ENCODE measurements at regions not wholly inside any gene's neighbourhood (a gene's known extent, or its start where the extent isn't known, plus 50 kb on each side); places are given as distances from the start of the nearest gene placed in this dataset.

DNA sequence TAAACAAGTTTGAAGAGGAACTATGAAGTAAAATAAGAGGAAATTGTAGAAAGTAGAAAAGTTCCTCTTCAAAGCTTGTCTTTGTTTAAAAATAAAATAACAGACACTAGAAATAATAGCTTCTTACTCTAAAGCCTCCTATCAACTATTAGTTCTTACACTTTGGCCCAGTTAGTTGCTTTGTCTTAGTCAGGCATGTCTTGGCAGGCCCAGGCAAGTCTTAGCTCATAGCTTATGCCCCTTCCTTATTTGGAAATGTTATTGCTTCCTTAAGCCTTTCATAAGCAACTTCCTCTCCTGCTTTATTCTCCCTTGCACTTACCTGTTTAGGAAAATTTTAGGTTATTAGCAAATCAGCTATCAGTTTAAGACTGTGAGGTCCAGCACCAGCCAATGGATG, 950.6 kb upstream of the LRATD1 start:
- Histone ChIP-seq H3K4me2 (ENCODE audit: insufficient read depth, low read length) (no peak overlapping the region), H3K79me2 (ENCODE audit: insufficient read depth, low read length) (no peaks in the 10 kb centered on the region), H3K27me3 (ENCODE audit: insufficient read depth, low read length, poor library complexity) (no peaks in the 10 kb centered on the region), H3K9ac (ENCODE audit: low read depth, low read length) (no peak overlapping the region), H3K4me1 (ENCODE audit: insufficient read depth, low read length) (no peaks in the 10 kb centered on the region), H3K4me3 (ENCODE audit: low read depth in 1 of 2, low read length in 2 of 2) (no peak overlapping the region), H3K9me3 (ENCODE audit: insufficient read depth, low read length, severe bottlenecking) (no peaks in the 10 kb centered on the region), H3K36me3 (ENCODE audit: insufficient read depth, low read length) (no peaks in the 10 kb centered on the region), H3K27ac (ENCODE audit: low read length) (no peak overlapping the region), H4K20me1 (ENCODE audit: insufficient read depth, low read length) (no peaks in the 10 kb centered on the region), H2AFZ (ENCODE audit: low read depth, low read length) (no peak overlapping the region)
- ATAC-seq (ENCODE audit: insufficient read depth, low read depth) = no peak
- no peak for DNase-seq
- no peak for TF ChIP-seq EZH2 (IDR thresholded peaks at IDR 0.05; ENCODE audit: borderline replicate concordance, low read depth, low read length, severe bottlenecking)
- TF ChIP-seq, protein P1, sequence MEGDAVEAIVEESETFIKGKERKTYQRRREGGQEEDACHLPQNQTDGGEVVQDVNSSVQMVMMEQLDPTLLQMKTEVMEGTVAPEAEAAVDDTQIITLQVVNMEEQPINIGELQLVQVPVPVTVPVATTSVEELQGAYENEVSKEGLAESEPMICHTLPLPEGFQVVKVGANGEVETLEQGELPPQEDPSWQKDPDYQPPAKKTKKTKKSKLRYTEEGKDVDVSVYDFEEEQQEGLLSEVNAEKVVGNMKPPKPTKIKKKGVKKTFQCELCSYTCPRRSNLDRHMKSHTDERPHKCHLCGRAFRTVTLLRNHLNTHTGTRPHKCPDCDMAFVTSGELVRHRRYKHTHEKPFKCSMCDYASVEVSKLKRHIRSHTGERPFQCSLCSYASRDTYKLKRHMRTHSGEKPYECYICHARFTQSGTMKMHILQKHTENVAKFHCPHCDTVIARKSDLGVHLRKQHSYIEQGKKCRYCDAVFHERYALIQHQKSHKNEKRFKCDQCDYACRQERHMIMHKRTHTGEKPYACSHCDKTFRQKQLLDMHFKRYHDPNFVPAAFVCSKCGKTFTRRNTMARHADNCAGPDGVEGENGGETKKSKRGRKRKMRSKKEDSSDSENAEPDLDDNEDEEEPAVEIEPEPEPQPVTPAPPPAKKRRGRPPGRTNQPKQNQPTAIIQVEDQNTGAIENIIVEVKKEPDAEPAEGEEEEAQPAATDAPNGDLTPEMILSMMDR (IDR thresholded peaks at IDR 0.05; ENCODE audit: borderline replicate concordance, extremely low read depth, low read length, poor library complexity, severe bottlenecking) = no peak

DNA sequence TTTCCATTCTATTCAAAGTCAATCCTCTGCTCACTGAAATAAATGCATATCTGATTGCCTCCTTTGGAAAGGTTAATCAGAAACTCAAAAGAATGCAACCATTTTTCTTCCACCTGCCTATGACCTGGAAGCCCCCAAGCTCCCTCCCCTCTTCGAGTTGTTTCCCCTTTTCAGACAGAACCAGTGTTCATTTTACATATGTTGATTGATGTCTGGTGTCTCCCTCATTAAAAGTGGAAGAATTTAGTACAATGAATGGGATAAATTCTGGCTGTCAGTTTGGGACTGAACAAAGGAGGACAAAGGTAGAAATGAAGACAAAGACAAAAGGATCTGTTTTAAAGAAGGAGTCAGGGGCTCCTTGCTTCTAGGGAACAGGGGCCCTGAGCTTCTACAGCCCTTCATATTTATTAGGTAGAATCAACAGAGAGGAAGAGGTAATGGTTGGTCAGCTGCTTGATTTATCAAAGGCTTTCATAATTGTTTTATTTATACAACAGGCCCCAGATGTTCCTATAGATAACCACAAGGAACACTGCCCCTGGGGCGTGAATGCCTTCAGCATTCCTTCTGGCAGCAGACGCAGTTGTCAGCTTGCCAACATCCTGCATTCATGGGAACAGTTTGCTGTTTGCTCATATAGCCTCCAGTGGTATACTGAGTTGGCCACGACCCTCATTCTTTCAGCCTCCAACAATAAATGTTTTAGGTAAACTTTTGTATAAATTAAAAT, 949.8 kb upstream of the LRATD1 start:
- no peak overlapping the region for H3K9ac ChIP-seq (ENCODE audit: low read depth, low read length)
- ATAC-seq (ENCODE audit: insufficient read depth, low read depth) (no peak), DNase-seq (no peak)
- no peaks in the 10 kb centered on the region for H4K20me1 ChIP-seq (ENCODE audit: insufficient read depth, low read length)
- H3K27ac ChIP-seq (ENCODE audit: low read length) = no peak overlapping the region
- no peaks in the 10 kb centered on the region for H3K36me3 ChIP-seq (ENCODE audit: insufficient read depth, low read length)
- no peak overlapping the region for H3K4me2 ChIP-seq (ENCODE audit: insufficient read depth, low read length)
- no peaks in the 10 kb centered on the region for H3K27me3 ChIP-seq (ENCODE audit: insufficient read depth, low read length, poor library complexity)
- no peaks in the 10 kb centered on the region for H3K79me2 ChIP-seq (ENCODE audit: insufficient read depth, low read length)
- H3K4me3 ChIP-seq (ENCODE audit: low read depth in 1 of 2, low read length in 2 of 2) = no peak overlapping the region
- TF ChIP-seq, protein P1 (IDR thresholded peaks at IDR 0.05; ENCODE audit: borderline replicate concordance, extremely low read depth, low read length, poor library complexity, severe bottlenecking) = no peak
- no peaks in the 10 kb centered on the region for H3K4me1 ChIP-seq (ENCODE audit: insufficient read depth, low read length)
- no peaks in the 10 kb centered on the region for H3K9me3 ChIP-seq (ENCODE audit: insufficient read depth, low read length, severe bottlenecking)
- no peak overlapping the region for H2AFZ ChIP-seq (ENCODE audit: low read depth, low read length)

DNA sequence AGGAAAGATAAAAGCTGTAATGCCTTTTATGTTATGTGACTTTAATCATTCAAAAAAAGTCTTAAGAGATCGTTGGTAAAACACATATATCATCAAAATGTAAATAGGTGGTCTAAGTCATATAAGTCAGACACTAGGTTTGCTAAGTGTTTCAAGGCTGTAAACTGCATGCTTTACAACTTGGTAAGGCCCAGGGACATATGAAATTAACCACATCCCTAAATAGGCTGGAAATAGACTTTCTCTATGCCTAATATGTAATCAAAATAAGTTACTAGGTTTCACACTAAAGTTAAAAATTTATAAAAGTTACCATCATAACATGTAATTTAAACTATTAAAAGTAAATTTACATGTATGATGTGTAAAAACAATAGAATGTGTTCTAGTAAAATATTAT, 946.3 kb upstream of the LRATD1 start:
- Histone ChIP-seq H3K9ac (ENCODE audit: low read depth, low read length) (no peak overlapping the region), H3K27ac (ENCODE audit: low read length) (no peak overlapping the region), H2AFZ (ENCODE audit: low read depth, low read length) (no peak overlapping the region), H3K4me2 (ENCODE audit: insufficient read depth, low read length) (no peak overlapping the region), H3K36me3 (ENCODE audit: insufficient read depth, low read length) (no peaks in the 10 kb centered on the region), H3K9me3 (ENCODE audit: insufficient read depth, low read length, severe bottlenecking) (no peaks in the 10 kb centered on the region), H3K27me3 (ENCODE audit: insufficient read depth, low read length, poor library complexity) (no peaks in the 10 kb centered on the region), H3K4me1 (ENCODE audit: insufficient read depth, low read length) (no peaks in the 10 kb centered on the region), H3K79me2 (ENCODE audit: insufficient read depth, low read length) (no peaks in the 10 kb centered on the region), H4K20me1 (ENCODE audit: insufficient read depth, low read length) (no peaks in the 10 kb centered on the region), H3K4me3 (ENCODE audit: low read depth in 1 of 2, low read length in 2 of 2) (no peak overlapping the region)
- TF ChIP-seq, protein P1 (IDR thresholded peaks at IDR 0.05; ENCODE audit: borderline replicate concordance, extremely low read depth, low read length, poor library complexity, severe bottlenecking) = no peak
- TF ChIP-seq EZH2 (IDR thresholded peaks at IDR 0.05; ENCODE audit: borderline replicate concordance, low read depth, low read length, severe bottlenecking) = no peak
- no peak for DNase-seq
- no peak for ATAC-seq (ENCODE audit: insufficient read depth, low read depth)
